IMR-90 (cell line): ENCODE measurements at regions not wholly inside any gene's neighbourhood (a gene's known extent, or its start where the extent isn't known, plus 50 kb on each side); places are given as distances from the start of the nearest gene placed in this dataset.

ENCODE experiments used
- ATAC-seq: fragments of 200-7000 bp; cut with Tn5 transposase; 2 replicates; pipeline ENCODE4 v1.9.1; 2020; ENCODE audit warnings: low read depth, mild to moderate bottlenecking, moderate library complexity
- BruUV-seq: library from RNA; stranded (reverse); fragments of 400-500 nt; replicated peaks from 2 replicates; lab custom pipeline; 2021; lab: Mats Ljungman, UMichigan
- CTCF ChIA-PET: fragments of 300-600 bp; formaldehyde crosslinking; extraction: SDS; loops from one replicate; lab custom pipeline; 2021; ENCODE audit warnings: antibody characterized with exemption; lab: Yijun Ruan, JAX
- POLR2A ChIA-PET: fragments of 300-600 bp; sonication (Branson Sonifier 250); formaldehyde crosslinking; loops from one replicate; lab custom pipeline; 2022; ENCODE audit warnings: antibody characterized with exemption; ENCODE audit not compliant: unreplicated experiment; lab: Charles Lee
- DNase-seq: peaks from one replicate; pipeline ENCODE4 v3.0.0; 2013
- H2AFZ ChIP-seq: replicated peaks from 2 replicates; pipeline ENCODE3; 2013; ENCODE audit warnings: low read length, mild to moderate bottlenecking; ENCODE audit not compliant: poor library complexity
- H2AK5ac ChIP-seq: 2 replicates; pipeline ENCODE4 v1.6.1; 2013; ENCODE audit warnings: low read depth, low read length, inconsistent platforms
- H2AK9ac ChIP-seq: replicated peaks from 2 replicates; pipeline ENCODE3; 2013; ENCODE audit warnings: mild to moderate bottlenecking, low read depth, low read length, moderate library complexity; ENCODE audit not compliant: poor library complexity
- H2BK120ac ChIP-seq: 2 replicates; pipeline ENCODE4 v1.6.1; 2013; ENCODE audit warnings: low read depth, low read length, inconsistent platforms
- H2BK15ac ChIP-seq: 3 replicates; pipeline ENCODE4 v1.6.1; 2013; ENCODE audit warnings: low read depth, low read length, inconsistent platforms
- H2BK20ac ChIP-seq: 2 replicates; pipeline ENCODE4 v1.6.1; 2013; ENCODE audit warnings: low read depth, mild to moderate bottlenecking, inconsistent platforms, low read length, moderate library complexity
- H2BK5ac ChIP-seq: 2 replicates; pipeline ENCODE4 v1.6.1; 2013; ENCODE audit warnings: mild to moderate bottlenecking, low read depth, low read length, inconsistent platforms; ENCODE audit not compliant: poor library complexity, severe bottlenecking
- H3K14ac ChIP-seq: replicated peaks from 2 replicates; pipeline ENCODE4 v1.6.1; 2013; ENCODE audit warnings: low read depth, low read length, inconsistent platforms
- H3K18ac ChIP-seq: 2 replicates; pipeline ENCODE4 v1.6.1; 2013; ENCODE audit warnings: low read depth, low read length, control low read depth
- H3K23ac ChIP-seq: 2 replicates; pipeline ENCODE4 v1.6.1; 2013; ENCODE audit warnings: low read depth, low read length, inconsistent platforms
- H3K27ac ChIP-seq: 2 replicates; pipeline ENCODE4 v1.5.1; 2013; ENCODE audit warnings: mild to moderate bottlenecking, control low read depth, low read length; ENCODE audit not compliant: insufficient read depth
- H3K27me3 ChIP-seq: 2 replicates; pipeline ENCODE4 v1.6.1; 2013; ENCODE audit warnings: low read length; ENCODE audit not compliant: control insufficient read depth, insufficient read depth
- H3K36me3 ChIP-seq: 2 replicates; pipeline ENCODE4 v1.6.1; 2013; ENCODE audit warnings: low read length, mixed read lengths; ENCODE audit not compliant: control insufficient read depth, insufficient read depth
- H3K4ac ChIP-seq: 2 replicates; pipeline ENCODE4 v1.6.1; 2013; ENCODE audit warnings: low read depth, low read length, inconsistent platforms
- H3K4me1 ChIP-seq: 2 replicates; pipeline ENCODE4 v1.6.1; 2013; ENCODE audit warnings: low read length, mixed read lengths; ENCODE audit not compliant: control insufficient read depth, insufficient read depth
- H3K4me2 ChIP-seq: 2 replicates; pipeline ENCODE4 v1.6.1; 2013; ENCODE audit warnings: low read depth, mild to moderate bottlenecking, control low read depth, low read length, moderate library complexity
- H3K4me3 ChIP-seq: 2 replicates; pipeline ENCODE4 v1.5.1; 2013; ENCODE audit warnings: low read depth, mild to moderate bottlenecking, control low read depth, low read length, moderate library complexity; ENCODE audit not compliant: insufficient read depth
- H3K56ac ChIP-seq: 2 replicates; pipeline ENCODE4 v1.6.1; 2013; ENCODE audit warnings: low read length, inconsistent platforms; ENCODE audit not compliant: insufficient read depth; ENCODE audit errors: extremely low read depth
- H3K79me1 ChIP-seq, 2 experiments: 2 replicates each; pipeline ENCODE4 v1.6.1; 2013; ENCODE audit warnings: low read length in 2 of 2, inconsistent platforms in 1 of 2, low read depth in 1 of 2
- H3K9ac ChIP-seq: 2 replicates; pipeline ENCODE4 v1.6.1; 2013; ENCODE audit warnings: low read depth, low read length, control low read depth
- H3K9me1 ChIP-seq: 2 replicates; pipeline ENCODE4 v1.6.1; 2013; ENCODE audit warnings: low read length, inconsistent platforms; ENCODE audit not compliant: insufficient read depth
- H3K9me3 ChIP-seq: 2 replicates; pipeline ENCODE4 v1.6.1; 2013; ENCODE audit warnings: low read length; ENCODE audit not compliant: control insufficient read depth, insufficient read depth
- H4K20me1 ChIP-seq: 2 replicates; pipeline ENCODE4 v1.6.1; 2013; ENCODE audit warnings: low read length, inconsistent platforms; ENCODE audit not compliant: insufficient read depth
- H4K5ac ChIP-seq: 2 replicates; pipeline ENCODE4 v1.6.1; 2013; ENCODE audit warnings: mild to moderate bottlenecking, low read depth, low read length, control low read depth
- H4K8ac ChIP-seq, 2 experiments: 2 replicates each; pipeline ENCODE4 v1.6.1; 2013; ENCODE audit warnings: low read depth in 2 of 2, low read length in 2 of 2, control low read depth in 1 of 2, inconsistent platforms in 1 of 2
- H4K91ac ChIP-seq: 2 replicates; pipeline ENCODE4 v1.6.1; 2013; ENCODE audit warnings: low read depth, low read length, inconsistent platforms; ENCODE audit not compliant: insufficient read depth
- BHLHE40 ChIP-seq: fragments of 150-350 bp; IDR thresholded peaks from 2 replicates; pipeline ENCODE4 v1.6.1; 2016; ENCODE audit warnings: mild to moderate bottlenecking, low read depth, low read length
- MAZ ChIP-seq: IDR thresholded peaks from 2 replicates; pipeline ENCODE4 v1.6.1; 2012; ENCODE audit warnings: low read depth, mild to moderate bottlenecking, low read length, improper control_type of control experiment, moderate library complexity, borderline replicate concordance
- MXI1 ChIP-seq: IDR thresholded peaks from 2 replicates; pipeline ENCODE4 v1.6.1; 2012; ENCODE audit warnings: low read depth, mild to moderate bottlenecking, low read length, moderate library complexity, borderline replicate concordance
- NFE2L2 ChIP-seq: fragments of 150-350 bp; IDR thresholded peaks from 2 replicates; pipeline ENCODE4 v1.6.1; 2016; ENCODE audit warnings: low read depth, mild to moderate bottlenecking, low read length
- RFX5 ChIP-seq: IDR thresholded peaks from 2 replicates; pipeline ENCODE4 v1.8.0; 2012; ENCODE audit warnings: low read depth, mild to moderate bottlenecking, low read length, moderate library complexity
- whole genome bisulfite sequencing, 2 experiments: methylation state at CpG; one replicate each; pipeline versions ENCODE4 v1.1.5 to v1.1.7; 2013; ENCODE audit warnings: missing lambda C conversion rate in 2 of 2; ENCODE audit not compliant: insufficient read length in 1 of 2; ENCODE audit errors: extremely low coverage in 2 of 2; 5-methylcytosine and 5-hydroxymethylcytosine counted together
- dilution Hi-C: fragments of 300-500 bp; cut with HindIII; formaldehyde crosslinking; loops from one replicate; pipeline ENCODE4 v1.14.3; 2018; ENCODE audit warnings: low sequenced_read_pairs; ENCODE audit not compliant: unreplicated experiment
- in situ Hi-C: fragments of 300-500 bp; cut with MboI; formaldehyde crosslinking; loops from 3 replicates; pipeline ENCODE4 v1.14.3; 2019; ENCODE audit warnings: low sequenced_read_pairs, inconsistent platforms, mixed read lengths
- intact Hi-C: fragments of 100-400 bp; cut with micrococcal nuclease; formaldehyde crosslinking; loops from 2 replicates; pipeline ENCODE4 v1.10.0; 2022
- TF ChIP-seq, protein P1 (sequence below): conservative IDR thresholded peaks from 2 replicates; pipeline ENCODE4 v1.5.1; 2012; ENCODE audit warnings: mild to moderate bottlenecking, low read depth, low read length, improper control_type of control experiment
- TF ChIP-seq, protein P2 (sequence below): fragments of 150-350 bp; IDR thresholded peaks from 2 replicates; pipeline ENCODE4 v1.6.1; 2017; ENCODE audit warnings: mild to moderate bottlenecking, antibody characterized with exemption, low read length, low read depth

DNA sequence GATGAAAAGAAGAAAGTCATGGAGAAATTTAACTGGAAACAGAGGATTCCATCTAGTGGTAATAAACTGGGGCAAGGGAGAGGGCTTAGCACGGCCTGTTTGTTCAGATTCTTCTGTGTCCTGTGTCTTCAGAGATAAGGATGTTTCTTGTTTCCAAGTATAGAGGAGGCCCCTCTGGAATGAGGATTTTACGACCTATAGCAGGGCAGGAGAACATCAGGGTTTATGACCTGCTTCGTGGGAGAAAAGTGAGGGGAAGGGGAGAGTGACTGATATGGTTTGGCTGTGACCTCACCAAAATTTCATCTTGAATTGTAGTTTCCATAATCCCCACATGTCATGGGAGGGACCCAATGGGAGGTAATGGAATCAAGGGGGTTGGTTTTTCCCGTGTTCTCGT, 93.0 kb upstream of the LDB2 start:
- no peak overlapping the region for H4K5ac ChIP-seq
- no peak overlapping the region for H3K4ac ChIP-seq
- H3K36me3 ChIP-seq, result no peaks in the 10 kb centered on the region
- DNase-seq (no peak), ATAC-seq (no peak)
- intact Hi-C loops, result no loop called here
- no peak overlapping the region for H3K9ac ChIP-seq
- BruUV-seq, result no TSS peak
- H3K9me1 ChIP-seq, result no peaks in the 10 kb centered on the region
- TF ChIP-seq MXI1 (no peak), NFE2L2 (no peak), MAZ (no peak), BHLHE40 (no peak), RFX5 (no peak)
- TF ChIP-seq, protein P1, sequence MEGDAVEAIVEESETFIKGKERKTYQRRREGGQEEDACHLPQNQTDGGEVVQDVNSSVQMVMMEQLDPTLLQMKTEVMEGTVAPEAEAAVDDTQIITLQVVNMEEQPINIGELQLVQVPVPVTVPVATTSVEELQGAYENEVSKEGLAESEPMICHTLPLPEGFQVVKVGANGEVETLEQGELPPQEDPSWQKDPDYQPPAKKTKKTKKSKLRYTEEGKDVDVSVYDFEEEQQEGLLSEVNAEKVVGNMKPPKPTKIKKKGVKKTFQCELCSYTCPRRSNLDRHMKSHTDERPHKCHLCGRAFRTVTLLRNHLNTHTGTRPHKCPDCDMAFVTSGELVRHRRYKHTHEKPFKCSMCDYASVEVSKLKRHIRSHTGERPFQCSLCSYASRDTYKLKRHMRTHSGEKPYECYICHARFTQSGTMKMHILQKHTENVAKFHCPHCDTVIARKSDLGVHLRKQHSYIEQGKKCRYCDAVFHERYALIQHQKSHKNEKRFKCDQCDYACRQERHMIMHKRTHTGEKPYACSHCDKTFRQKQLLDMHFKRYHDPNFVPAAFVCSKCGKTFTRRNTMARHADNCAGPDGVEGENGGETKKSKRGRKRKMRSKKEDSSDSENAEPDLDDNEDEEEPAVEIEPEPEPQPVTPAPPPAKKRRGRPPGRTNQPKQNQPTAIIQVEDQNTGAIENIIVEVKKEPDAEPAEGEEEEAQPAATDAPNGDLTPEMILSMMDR, result no peak
- TF ChIP-seq, protein P2, sequence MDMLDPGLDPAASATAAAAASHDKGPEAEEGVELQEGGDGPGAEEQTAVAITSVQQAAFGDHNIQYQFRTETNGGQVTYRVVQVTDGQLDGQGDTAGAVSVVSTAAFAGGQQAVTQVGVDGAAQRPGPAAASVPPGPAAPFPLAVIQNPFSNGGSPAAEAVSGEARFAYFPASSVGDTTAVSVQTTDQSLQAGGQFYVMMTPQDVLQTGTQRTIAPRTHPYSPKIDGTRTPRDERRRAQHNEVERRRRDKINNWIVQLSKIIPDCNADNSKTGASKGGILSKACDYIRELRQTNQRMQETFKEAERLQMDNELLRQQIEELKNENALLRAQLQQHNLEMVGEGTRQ, result no peak
- no peaks in the 10 kb centered on the region for H4K20me1 ChIP-seq
- in situ Hi-C loops, result no loop called here
- no peaks in the 10 kb centered on the region for H3K4me1 ChIP-seq
- H3K79me1 ChIP-seq, result no peaks in the 10 kb centered on the region
- no peak overlapping the region for H3K56ac ChIP-seq
- no peak overlapping the region for H4K91ac ChIP-seq
- H3K27me3 ChIP-seq, result no peaks in the 10 kb centered on the region
- no peak overlapping the region for H3K23ac ChIP-seq
- H3K18ac ChIP-seq, result no peak overlapping the region
- no peak overlapping the region for H2AK5ac ChIP-seq
- POLR2A ChIA-PET, result no interaction called here
- no peaks in the 10 kb centered on the region for H3K9me3 ChIP-seq
- H3K27ac ChIP-seq, result no peak overlapping the region
- H2AFZ ChIP-seq, result no peak overlapping the region
- dilution Hi-C loops, result no loop called here
- H2BK20ac ChIP-seq, result no peak overlapping the region
- no peak overlapping the region for H4K8ac ChIP-seq
- no peak overlapping the region for H3K14ac ChIP-seq
- no peak overlapping the region for H3K4me2 ChIP-seq
- no peak overlapping the region for H2BK15ac ChIP-seq
- no peak overlapping the region for H2BK120ac ChIP-seq
- H2BK5ac ChIP-seq, result no peak overlapping the region
- no peak overlapping the region for H2AK9ac ChIP-seq
- H3K4me3 ChIP-seq, result no peak overlapping the region
- 67% methylated on average over 2 of the region's 5 CpGs; no CpG with 5 or more reads in 1 of the 2 experiments for WGBS, 2 experiments
- CTCF ChIA-PET, result no interaction called here
